Stimulated activated CD8-positive, alpha-beta memory T cell treated with anti-CD3 and anti-CD28 coated beads, Interleukin-2, amount 100 ng/mL, for 1 hour (primary cell): ENCODE measurements at regions not wholly inside any gene's neighbourhood (a gene's known extent, or its start where the extent isn't known, plus 50 kb on each side); places are given as distances from the start of the nearest gene placed in this dataset.
"Not testable (repeated sequence)": the region's sequence is repeated elsewhere in the genome, so short reads cannot be mapped to it uniquely, and the experiment has no call there.

Source experiments
- DNase-seq, 2 donors: peaks; one replicate each; pipeline ENCODE4 v3.0.0-alpha.2; 2020; ENCODE audit warnings: low read depth in 2 of 2

DNA sequence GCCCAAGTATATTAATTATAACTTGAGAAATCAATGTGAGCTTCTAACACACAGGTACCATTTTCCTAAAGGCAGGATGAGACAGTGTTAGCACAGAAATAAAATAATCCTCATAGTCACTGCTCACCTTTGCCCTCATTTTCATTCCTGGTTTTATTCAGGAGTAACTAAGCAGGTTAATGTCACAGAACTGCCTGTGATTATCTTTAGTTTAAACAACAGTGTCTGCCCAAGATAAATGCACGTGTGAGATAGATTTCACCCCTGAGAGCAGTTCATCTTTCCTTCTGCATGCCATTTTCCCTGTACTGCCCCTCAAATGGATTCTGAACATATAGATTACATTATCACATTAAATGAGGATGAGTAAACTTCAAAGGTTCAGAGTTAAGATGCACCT is 250.7 kb downstream of the RMST start:
- no peak for DNase-seq

DNA sequence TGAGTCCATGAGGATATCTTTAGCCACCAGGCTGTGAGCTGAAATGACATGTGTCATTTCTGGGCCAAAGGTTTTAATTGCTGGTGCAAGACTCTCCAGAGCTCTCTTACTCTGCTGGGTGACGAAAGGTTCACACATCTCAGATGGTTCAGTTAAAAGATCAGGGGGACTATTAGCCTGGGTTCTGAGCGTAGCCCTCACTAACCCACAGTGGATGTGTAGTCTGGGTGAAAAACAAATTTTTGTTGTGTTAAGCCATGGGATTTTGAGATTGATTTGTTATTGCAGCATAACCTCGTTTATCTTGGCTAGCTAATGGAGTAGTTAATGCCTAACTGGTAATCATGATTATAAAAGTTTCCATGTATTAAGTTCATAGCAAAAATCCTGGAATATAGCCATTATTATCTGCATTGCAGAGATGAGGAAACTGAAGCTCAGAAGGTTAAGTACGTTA is 251.5 kb downstream of the RMST start:
- DNase-seq = no peak

DNA sequence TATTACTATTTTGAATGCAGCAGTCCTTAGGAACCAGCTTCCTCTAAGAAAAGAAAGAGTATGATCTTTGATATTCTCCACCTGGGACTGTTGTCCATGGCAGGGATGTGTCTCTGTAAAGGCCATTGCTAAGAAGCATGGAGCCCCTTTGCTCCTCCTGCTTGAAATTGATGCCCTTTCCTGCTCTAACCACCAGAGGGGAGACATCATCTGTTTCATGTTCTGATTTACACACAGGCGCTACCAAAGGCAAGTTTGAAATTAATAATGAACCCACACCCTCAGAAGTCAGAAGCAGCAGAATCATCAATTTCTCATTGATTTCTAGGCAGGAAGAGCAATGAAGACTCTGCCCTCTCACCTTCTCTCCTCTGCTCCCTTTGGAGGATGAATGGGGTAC is 253.8 kb downstream of the RMST start:
- DNase-seq = no peak

DNA sequence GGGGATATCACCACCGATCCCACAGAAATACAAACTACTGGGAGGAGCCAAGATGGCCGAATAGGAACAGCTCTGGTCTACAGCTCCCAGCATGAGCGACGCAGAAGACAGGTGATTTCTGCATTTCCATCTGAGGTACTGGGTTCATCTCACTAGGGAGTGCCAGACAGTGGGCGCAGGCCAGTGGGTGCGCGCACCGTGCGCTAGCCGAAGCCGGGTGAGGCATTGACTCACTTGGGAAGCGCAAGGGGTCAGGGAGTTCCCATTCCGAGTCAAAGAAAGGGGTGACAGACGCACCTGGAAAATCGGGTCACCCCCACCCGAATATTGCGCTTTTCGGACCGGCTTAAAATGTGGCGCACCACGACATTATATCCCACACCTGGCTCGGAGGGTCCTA is 261.2 kb downstream of the RMST start:
- DNase-seq = not testable (repeated sequence)

- DNase-seq = no peak
These were observed 282.9 kb downstream of the RMST start for GRCh38 chr12:97745406-97746101.

- no peak for DNase-seq
These were observed 285.7 kb downstream of the RMST start for GRCh38 chr12:97748298-97748697.

DNA sequence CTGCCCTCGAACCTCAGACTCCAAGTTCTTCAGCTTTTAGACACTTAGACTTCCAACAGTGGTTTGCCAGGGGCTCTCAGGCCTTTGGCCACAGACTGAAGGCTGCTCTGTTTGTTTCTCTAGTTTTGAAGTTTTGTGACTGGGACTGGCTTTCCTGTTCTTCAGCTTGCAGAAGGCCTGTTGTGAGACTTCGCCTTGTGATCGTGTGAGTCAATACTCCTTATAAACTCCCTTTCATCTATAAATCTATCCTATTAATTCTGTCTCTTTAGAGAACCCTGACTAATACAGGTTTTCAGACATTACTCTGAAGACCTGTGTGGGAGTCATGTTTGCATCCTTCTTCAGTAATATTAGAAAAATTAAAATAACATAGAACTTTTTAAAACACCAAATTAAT is 289.1 kb downstream of the RMST start:
- DNase-seq = no peak

DNA sequence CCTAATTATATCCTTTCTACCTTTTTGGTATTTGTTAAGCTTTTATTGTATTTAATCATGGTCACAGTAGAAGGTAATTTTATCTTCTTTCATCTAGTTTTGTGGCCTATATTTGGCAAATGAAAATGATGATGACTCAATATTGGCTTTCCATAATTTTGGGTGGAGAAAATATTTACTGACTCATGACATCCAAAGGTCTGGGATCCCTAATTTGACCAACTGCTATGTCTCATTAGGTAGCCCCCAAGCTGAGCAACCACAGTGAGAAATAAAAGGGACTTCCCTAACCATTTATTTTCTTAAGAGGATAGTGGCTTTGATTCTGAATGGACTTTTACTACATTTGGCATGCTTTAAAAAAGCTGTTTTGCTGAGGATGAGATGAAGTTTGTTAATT is 289.5 kb downstream of the RMST start:
- DNase-seq = no peak

DNA sequence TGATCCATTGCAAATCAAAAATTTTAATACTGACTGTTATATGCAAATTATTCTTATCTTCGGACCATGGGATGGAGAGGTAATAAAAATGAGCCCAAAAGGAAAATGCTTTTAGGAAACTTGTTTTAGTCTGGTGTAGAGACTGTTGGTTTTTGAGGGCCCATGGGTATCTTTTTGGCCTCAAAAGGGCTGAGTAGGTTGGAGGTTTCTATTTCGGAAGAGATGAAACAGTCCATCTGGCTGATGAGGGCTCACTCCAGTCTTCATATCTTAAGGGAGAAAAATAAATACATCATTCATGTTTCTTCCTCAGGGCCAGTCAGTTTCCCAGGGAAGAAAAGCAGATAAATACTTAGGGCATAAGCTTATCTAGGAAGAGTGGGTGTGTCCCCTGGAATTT is 290.7 kb downstream of the RMST start:
- no peak for DNase-seq

- no peak for DNase-seq
These were observed 291.7 kb downstream of the RMST start for GRCh38 chr12:97754306-97754705.

DNA sequence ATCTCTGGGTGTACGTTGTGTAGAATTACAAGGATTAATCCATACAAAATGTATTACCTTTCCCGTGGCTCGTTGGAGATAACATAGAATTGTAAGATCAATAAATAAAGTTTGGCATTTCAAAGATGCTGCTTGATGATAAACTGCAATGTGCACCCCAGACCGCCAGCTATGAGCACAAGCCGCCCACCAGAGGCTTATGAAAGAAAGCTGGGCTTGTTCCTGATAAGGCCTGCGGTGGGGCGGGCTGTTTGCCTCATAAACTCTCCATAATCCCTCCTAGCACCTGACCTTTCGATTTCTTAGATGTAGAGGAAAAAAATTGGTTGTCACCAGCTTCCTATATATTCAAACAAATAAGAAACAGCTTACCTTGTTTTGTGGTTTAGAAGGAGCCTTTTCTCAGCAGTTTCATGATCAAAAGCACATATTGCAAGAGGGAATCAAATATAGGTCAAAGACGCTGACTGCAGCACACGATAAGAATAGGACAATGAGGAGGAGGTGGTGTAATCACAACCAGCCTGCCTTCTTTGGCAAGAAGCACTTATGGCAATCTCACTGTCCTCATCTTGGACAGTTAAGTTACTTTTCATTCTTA is 293.6 kb downstream of the RMST start:
- no peak for DNase-seq

DNA sequence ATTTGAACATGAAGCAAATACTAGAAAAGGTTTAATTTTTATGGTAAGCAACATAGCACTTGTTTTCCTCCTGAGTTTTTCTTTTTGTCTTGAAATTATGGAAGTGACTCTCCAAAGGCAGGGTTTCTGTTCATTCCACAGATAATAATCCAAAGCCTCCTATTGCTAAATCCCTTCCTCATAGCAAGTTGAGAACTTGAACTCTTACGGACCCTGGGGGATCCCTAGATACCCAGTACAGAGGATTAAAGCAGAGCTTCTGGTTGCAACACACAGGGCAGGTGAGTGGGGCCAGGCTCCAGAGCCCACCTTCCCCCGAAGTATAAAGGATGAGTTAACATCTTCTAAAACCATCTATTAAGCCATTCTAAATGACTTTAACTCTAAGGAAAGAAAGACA is 294.1 kb downstream of the RMST start:
- DNase-seq = no peak

DNA sequence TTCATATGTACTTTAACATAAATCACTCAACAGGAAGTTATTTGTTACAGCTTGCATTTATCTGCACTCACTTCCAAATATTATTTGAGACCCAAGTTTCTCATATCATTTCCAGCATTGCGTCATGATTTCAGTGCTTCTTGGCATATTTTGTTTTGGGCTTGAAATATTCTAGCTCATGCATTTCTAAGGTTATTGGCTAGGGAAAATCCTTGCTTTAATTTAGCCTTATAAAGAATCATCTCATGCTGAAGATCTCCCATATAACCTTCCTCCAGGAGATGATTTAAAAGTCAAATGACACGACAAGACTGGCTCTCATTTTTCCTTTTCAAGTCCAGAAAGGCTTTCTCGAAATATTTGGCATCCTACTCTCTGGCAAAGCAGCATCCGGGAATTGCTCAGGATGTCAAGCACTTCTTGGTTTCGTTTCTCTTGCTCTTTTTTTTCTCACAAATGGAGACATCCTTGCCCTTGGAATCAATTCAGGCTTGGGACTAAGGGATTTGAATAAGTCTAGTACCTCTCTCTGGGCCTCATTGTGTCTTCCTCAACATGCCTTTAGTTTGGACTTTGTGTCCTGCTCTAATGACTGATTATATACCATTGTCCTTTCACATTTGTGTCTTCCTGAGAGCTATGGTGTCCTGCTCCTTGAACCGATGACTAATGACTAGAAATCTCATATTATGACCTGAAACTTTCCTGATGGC is 295.0 kb downstream of the RMST start:
- no peak for DNase-seq

GRCh38 chr12:97758194-97758501 is 295.5 kb downstream of the RMST start:
- DNase-seq = no peak

DNA sequence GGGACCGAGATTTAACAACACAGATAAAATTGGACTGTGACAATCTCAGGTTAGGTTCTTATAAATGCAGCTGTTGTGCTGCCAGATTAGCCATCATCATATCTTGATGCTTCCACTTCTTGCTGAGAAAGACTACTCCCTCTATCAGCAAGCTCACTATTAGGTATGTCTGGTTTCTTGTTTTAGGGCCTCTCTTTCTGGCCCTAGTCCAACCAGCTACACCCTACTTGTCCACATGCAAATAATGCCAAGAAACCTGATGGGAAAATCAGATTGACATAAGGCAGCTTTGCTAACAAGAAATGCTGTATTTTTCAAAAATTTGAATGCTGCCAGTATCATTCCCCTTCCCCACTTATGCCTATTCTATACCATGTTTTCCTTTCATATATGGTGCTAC is 296.0 kb downstream of the RMST start:
- DNase-seq = no peak

- DNase-seq = no peak
These were observed 298.0 kb downstream of the RMST start for GRCh38 chr12:97760601-97761000.

DNA sequence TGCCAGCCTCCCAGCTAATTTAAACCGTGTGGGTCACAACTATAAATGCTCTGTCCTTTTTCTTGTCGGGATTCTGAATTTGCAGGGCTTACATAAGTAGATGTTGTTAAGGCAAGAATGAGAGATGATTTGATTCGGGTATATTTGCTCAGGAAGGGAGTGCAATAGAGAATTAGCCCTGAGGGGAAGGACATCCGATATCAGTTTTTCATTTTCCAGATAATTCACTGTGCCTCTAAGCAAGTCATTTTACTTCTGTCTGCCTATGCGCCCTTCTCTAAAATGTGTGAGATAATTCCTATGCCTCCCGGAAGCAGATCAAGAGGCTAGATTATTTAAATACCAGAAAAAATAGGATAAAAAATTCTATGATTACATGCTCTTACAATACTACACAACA is 300.5 kb downstream of the RMST start:
- no peak for DNase-seq

GRCh38 chr12:97764700-97765099 is 302.1 kb downstream of the RMST start:
- no peak for DNase-seq

DNA sequence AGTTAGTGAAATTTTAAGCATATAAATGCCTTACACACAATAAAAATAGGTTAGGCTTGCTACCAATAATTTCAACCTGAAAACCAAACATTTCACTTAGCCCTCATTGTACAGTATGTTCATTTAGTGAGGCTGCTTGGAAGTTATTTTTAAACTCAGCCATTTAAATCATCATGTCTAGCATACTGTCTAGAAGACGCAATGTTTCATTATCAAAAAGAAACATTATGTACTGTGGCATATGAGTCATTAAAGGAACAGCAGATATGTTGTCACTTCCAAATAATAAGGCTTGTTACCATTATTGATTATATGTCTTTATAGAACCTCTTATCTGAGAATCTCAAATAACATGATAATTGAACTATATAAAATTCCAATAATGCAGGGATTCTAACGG is 304.7 kb downstream of the RMST start:
- DNase-seq = no peak

DNA sequence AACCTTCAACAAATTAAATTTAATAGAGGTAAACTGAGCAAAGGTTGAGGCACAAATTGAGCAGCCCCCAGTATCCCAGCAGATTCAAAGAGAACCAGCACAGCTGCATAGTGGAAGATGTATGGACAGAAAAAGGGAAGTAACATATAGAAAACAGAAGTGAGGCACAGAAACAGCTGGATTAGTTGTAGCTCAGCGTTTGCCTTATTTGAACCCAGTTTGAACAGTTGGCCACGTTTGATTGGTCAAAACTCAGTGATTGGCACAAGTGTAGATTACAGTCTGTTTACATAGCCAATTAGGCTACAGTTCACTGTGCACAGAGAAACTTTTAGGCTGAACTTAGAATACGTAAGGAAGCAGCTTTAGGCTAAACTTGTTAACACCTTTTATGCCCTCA is 315.5 kb downstream of the RMST start:
- no peak for DNase-seq

- no peak for DNase-seq
These were observed 318.7 kb downstream of the RMST start for GRCh38 chr12:97781342-97781741.

DNA sequence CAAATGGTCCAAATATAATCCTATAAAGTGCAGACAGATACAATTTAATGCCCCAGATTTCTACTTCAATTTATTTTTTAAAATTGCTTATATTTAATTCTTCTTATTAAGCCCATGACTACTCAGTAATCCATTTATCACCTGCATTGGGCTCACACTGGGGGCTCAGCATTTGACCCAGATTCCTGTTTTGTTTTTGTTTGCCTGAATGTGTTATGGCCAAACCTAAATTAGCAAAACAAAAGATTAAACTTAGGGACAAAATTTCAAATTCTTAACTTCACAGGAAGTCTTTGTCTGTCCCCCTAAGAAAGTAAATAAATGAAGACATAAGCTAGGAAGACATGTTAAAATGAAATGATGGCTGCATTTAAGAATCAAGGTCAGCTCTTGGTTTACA is 322.3 kb downstream of the RMST start:
- no peak for DNase-seq

- no peak for DNase-seq
These were observed 327.7 kb downstream of the RMST start for GRCh38 chr12:97790281-97790680.
